ENCODE measurements at regions not wholly inside any gene's neighbourhood (a gene's known extent, or its start where the extent isn't known, plus 50 kb on each side); places are given as distances from the start of the nearest gene placed in this dataset.

GRCh38 chr15:53296603-53297002 lies 462.9 kb downstream of the WDR72 start:
- no peak for DNase-seq

- no peak for DNase-seq
Measured at GRCh38 chr15:53295574-53295973, 463.9 kb downstream of the WDR72 start.

GRCh38 chr15:53288542-53288941 lies 470.9 kb downstream of the WDR72 start:
- no peak for DNase-seq

- DNase-seq, result no peak
Measured at GRCh38 chr15:53274630-53275029, 484.5 kb upstream of the ONECUT1 start.

- no peak for DNase-seq
Measured at GRCh38 chr15:53272116-53272515, 482.0 kb upstream of the ONECUT1 start.

- no peak for DNase-seq
Measured at GRCh38 chr15:53266176-53266575, 476.0 kb upstream of the ONECUT1 start.

- DNase-seq, result no peak
Measured at GRCh38 chr15:53260647-53261046, 470.5 kb upstream of the ONECUT1 start.

- no peak for DNase-seq
Measured at GRCh38 chr15:53256457-53256856, 466.3 kb upstream of the ONECUT1 start.

GRCh38 chr15:53256043-53256442 lies 465.9 kb upstream of the ONECUT1 start:
- no peak for DNase-seq

GRCh38 chr15:53251996-53252395 lies 461.9 kb upstream of the ONECUT1 start:
- DNase-seq, result no peak

- DNase-seq, result no peak
Measured at GRCh38 chr15:53251523-53251922, 461.4 kb upstream of the ONECUT1 start.

GRCh38 chr15:53247041-53247708 lies 457.0 kb upstream of the ONECUT1 start:
- no peak for DNase-seq

GRCh38 chr15:53246404-53246803 lies 456.3 kb upstream of the ONECUT1 start:
- DNase-seq, result no peak

- DNase-seq, result no peak
Measured at GRCh38 chr15:53233801-53234200, 443.7 kb upstream of the ONECUT1 start.

GRCh38 chr15:53230473-53230872 lies 440.3 kb upstream of the ONECUT1 start:
- DNase-seq, result no peak

- no peak for DNase-seq
Measured at GRCh38 chr15:53226559-53226958, 436.4 kb upstream of the ONECUT1 start.

GRCh38 chr15:53225781-53226180 lies 435.6 kb upstream of the ONECUT1 start:
- no peak for DNase-seq

- no peak for DNase-seq
Measured at GRCh38 chr15:53224371-53224770, 434.2 kb upstream of the ONECUT1 start.

- DNase-seq, result no peak
Measured at GRCh38 chr15:53223815-53224214, 433.7 kb upstream of the ONECUT1 start.

- no peak for DNase-seq
Measured at GRCh38 chr15:53218666-53219580, 428.8 kb upstream of the ONECUT1 start.

- no peak for DNase-seq
Measured at GRCh38 chr15:53216036-53216435, 425.9 kb upstream of the ONECUT1 start.

- DNase-seq, result no peak
Measured at GRCh38 chr15:53213336-53213735, 423.2 kb upstream of the ONECUT1 start.

GRCh38 chr15:53212785-53213184 lies 422.6 kb upstream of the ONECUT1 start:
- DNase-seq, result no peak

- no peak for DNase-seq
Measured at GRCh38 chr15:53210653-53211052, 420.5 kb upstream of the ONECUT1 start.

All from NCI-H510A treated with DMSO at 0.1 percent for 48 hours (cell line).